ENCODE measurements at regions not wholly inside any gene's neighbourhood (a gene's known extent, or its start where the extent isn't known, plus 50 kb on each side); places are given as distances from the start of the nearest gene placed in this dataset.

GRCh38 chr1:96473791-96474434 lies 247.7 kb upstream of the PTBP2 start:
- peak; percentile 37 for DNase-seq (ENCODE audit: low read depth)
- H3K9me3 ChIP-seq (ENCODE audit: control insufficient read depth, low read length), result no peaks in the 10 kb centered on the region
- H3K4me1 ChIP-seq (ENCODE audit: control insufficient read depth, insufficient read depth, low read length), result peaks cover 3% of the 10 kb centered on the region
- no peaks in the 10 kb centered on the region for H3K27me3 ChIP-seq (replicated peaks; ENCODE audit: control insufficient read depth, insufficient read depth, low read length)
- no peak overlapping the region for H3K4me3 ChIP-seq (ENCODE audit: low read length)
- no peaks in the 10 kb centered on the region for H3K36me3 ChIP-seq (ENCODE audit: control insufficient read depth, insufficient read depth, low read length, severe bottlenecking)
- H3K9ac ChIP-seq (ENCODE audit: low read length), result no peak overlapping the region

GRCh38 chr1:96474985-96475743 lies 246.4 kb upstream of the PTBP2 start:
- Histone ChIP-seq H3K9me3 (ENCODE audit: control insufficient read depth, low read length) (no peaks in the 10 kb centered on the region), H3K9ac (ENCODE audit: low read length) (no peak overlapping the region), H3K27me3 (replicated peaks; ENCODE audit: control insufficient read depth, insufficient read depth, low read length) (no peaks in the 10 kb centered on the region), H3K36me3 (ENCODE audit: control insufficient read depth, insufficient read depth, low read length, severe bottlenecking) (no peaks in the 10 kb centered on the region), H3K4me1 (ENCODE audit: control insufficient read depth, insufficient read depth, low read length) (peaks cover 3% of the 10 kb centered on the region), H3K4me3 (ENCODE audit: low read length) (no peak overlapping the region)
- DNase-seq (ENCODE audit: low read depth), result no peak

- Histone ChIP-seq H3K4me1 (ENCODE audit: control insufficient read depth, insufficient read depth, low read length) (peaks cover 3% of the 10 kb centered on the region), H3K9me3 (ENCODE audit: control insufficient read depth, low read length) (no peaks in the 10 kb centered on the region), H3K36me3 (ENCODE audit: control insufficient read depth, insufficient read depth, low read length, severe bottlenecking) (no peaks in the 10 kb centered on the region), H3K9ac (ENCODE audit: low read length) (no peak overlapping the region), H3K27me3 (replicated peaks; ENCODE audit: control insufficient read depth, insufficient read depth, low read length) (no peaks in the 10 kb centered on the region), H3K4me3 (ENCODE audit: low read length) (no peak overlapping the region)
- DNase-seq (ENCODE audit: low read depth), result no peak
Observed at GRCh38 chr1:96475903-96476302, 245.7 kb upstream of the PTBP2 start.

GRCh38 chr1:96478228-96478627 lies 243.4 kb upstream of the PTBP2 start:
- Histone ChIP-seq H3K36me3 (ENCODE audit: control insufficient read depth, insufficient read depth, low read length, severe bottlenecking) (no peaks in the 10 kb centered on the region), H3K9ac (ENCODE audit: low read length) (no peak overlapping the region), H3K4me3 (ENCODE audit: low read length) (no peak overlapping the region), H3K9me3 (ENCODE audit: control insufficient read depth, low read length) (no peaks in the 10 kb centered on the region), H3K27me3 (replicated peaks; ENCODE audit: control insufficient read depth, insufficient read depth, low read length) (no peaks in the 10 kb centered on the region), H3K4me1 (ENCODE audit: control insufficient read depth, insufficient read depth, low read length) (no peaks in the 10 kb centered on the region)
- DNase-seq (ENCODE audit: low read depth), result no peak

GRCh38 chr1:96481409-96481808 lies 240.2 kb upstream of the PTBP2 start:
- no peaks in the 10 kb centered on the region for H3K27me3 ChIP-seq (replicated peaks; ENCODE audit: control insufficient read depth, insufficient read depth, low read length)
- H3K4me3 ChIP-seq (ENCODE audit: low read length), result no peak overlapping the region
- no peaks in the 10 kb centered on the region for H3K36me3 ChIP-seq (ENCODE audit: control insufficient read depth, insufficient read depth, low read length, severe bottlenecking)
- H3K9me3 ChIP-seq (ENCODE audit: control insufficient read depth, low read length), result no peaks in the 10 kb centered on the region
- no peak for DNase-seq (ENCODE audit: low read depth)
- H3K9ac ChIP-seq (ENCODE audit: low read length), result no peak overlapping the region
- H3K4me1 ChIP-seq (ENCODE audit: control insufficient read depth, insufficient read depth, low read length), result no peaks in the 10 kb centered on the region

- peaks cover 3% of the 10 kb centered on the region for H3K4me1 ChIP-seq (ENCODE audit: control insufficient read depth, insufficient read depth, low read length)
- no peak for DNase-seq (ENCODE audit: low read depth)
- H3K9ac ChIP-seq (ENCODE audit: low read length), result no peak overlapping the region
- no peaks in the 10 kb centered on the region for H3K9me3 ChIP-seq (ENCODE audit: control insufficient read depth, low read length)
- H3K27me3 ChIP-seq (replicated peaks; ENCODE audit: control insufficient read depth, insufficient read depth, low read length), result no peaks in the 10 kb centered on the region
- no peaks in the 10 kb centered on the region for H3K36me3 ChIP-seq (ENCODE audit: control insufficient read depth, insufficient read depth, low read length, severe bottlenecking)
- H3K4me3 ChIP-seq (ENCODE audit: low read length), result no peak overlapping the region
Observed at GRCh38 chr1:96482616-96483015, 239.0 kb upstream of the PTBP2 start.

- Histone ChIP-seq H3K27me3 (replicated peaks; ENCODE audit: control insufficient read depth, insufficient read depth, low read length) (no peaks in the 10 kb centered on the region), H3K4me3 (ENCODE audit: low read length) (no peak overlapping the region), H3K4me1 (ENCODE audit: control insufficient read depth, insufficient read depth, low read length) (peaks cover 17% of the 10 kb centered on the region), H3K9ac (ENCODE audit: low read length) (no peak overlapping the region), H3K36me3 (ENCODE audit: control insufficient read depth, insufficient read depth, low read length, severe bottlenecking) (no peaks in the 10 kb centered on the region), H3K9me3 (ENCODE audit: control insufficient read depth, low read length) (no peaks in the 10 kb centered on the region)
- peak; percentile 28 for DNase-seq (ENCODE audit: low read depth)
Observed at GRCh38 chr1:96487394-96487793, 234.2 kb upstream of the PTBP2 start.

GRCh38 chr1:96487971-96488370 lies 233.6 kb upstream of the PTBP2 start:
- DNase-seq (ENCODE audit: low read depth), result no peak
- no peaks in the 10 kb centered on the region for H3K36me3 ChIP-seq (ENCODE audit: control insufficient read depth, insufficient read depth, low read length, severe bottlenecking)
- peaks cover 17% of the 10 kb centered on the region for H3K4me1 ChIP-seq (ENCODE audit: control insufficient read depth, insufficient read depth, low read length)
- no peaks in the 10 kb centered on the region for H3K27me3 ChIP-seq (replicated peaks; ENCODE audit: control insufficient read depth, insufficient read depth, low read length)
- H3K4me3 ChIP-seq (ENCODE audit: low read length), result no peak overlapping the region
- H3K9ac ChIP-seq (ENCODE audit: low read length), result no peak overlapping the region
- no peaks in the 10 kb centered on the region for H3K9me3 ChIP-seq (ENCODE audit: control insufficient read depth, low read length)

- H3K4me1 ChIP-seq (ENCODE audit: control insufficient read depth, insufficient read depth, low read length), result peaks cover 17% of the 10 kb centered on the region
- DNase-seq (ENCODE audit: low read depth), result no peak
Observed at GRCh38 chr1:96488777-96489176, 232.8 kb upstream of the PTBP2 start.

GRCh38 chr1:96492236-96492635 lies 229.3 kb upstream of the PTBP2 start:
- no peak overlapping the region for H3K9ac ChIP-seq (ENCODE audit: low read length)
- no peak overlapping the region for H3K4me3 ChIP-seq (ENCODE audit: low read length)
- H3K36me3 ChIP-seq (ENCODE audit: control insufficient read depth, insufficient read depth, low read length, severe bottlenecking), result no peaks in the 10 kb centered on the region
- DNase-seq (ENCODE audit: low read depth), result peak; percentile 3
- H3K9me3 ChIP-seq (ENCODE audit: control insufficient read depth, low read length), result no peaks in the 10 kb centered on the region
- peaks cover 17% of the 10 kb centered on the region for H3K4me1 ChIP-seq (ENCODE audit: control insufficient read depth, insufficient read depth, low read length)
- H3K27me3 ChIP-seq (replicated peaks; ENCODE audit: control insufficient read depth, insufficient read depth, low read length), result no peaks in the 10 kb centered on the region

More at GRCh38 chr1:96488777-96489176, 232.8 kb upstream of the PTBP2 start:
- no peaks in the 10 kb centered on the region for H3K9me3 ChIP-seq (ENCODE audit: control insufficient read depth, low read length)
- no peak overlapping the region for H3K9ac ChIP-seq (ENCODE audit: low read length)
- no peak overlapping the region for H3K4me3 ChIP-seq (ENCODE audit: low read length)
- H3K27me3 ChIP-seq (replicated peaks; ENCODE audit: control insufficient read depth, insufficient read depth, low read length), result no peaks in the 10 kb centered on the region
- no peaks in the 10 kb centered on the region for H3K36me3 ChIP-seq (ENCODE audit: control insufficient read depth, insufficient read depth, low read length, severe bottlenecking)

GRCh38 chr1:96498744-96499340 lies 222.7 kb upstream of the PTBP2 start:
- Histone ChIP-seq H3K4me3 (ENCODE audit: low read length) (no peak overlapping the region), H3K4me1 (ENCODE audit: control insufficient read depth, insufficient read depth, low read length) (no peaks in the 10 kb centered on the region), H3K9ac (ENCODE audit: low read length) (no peak overlapping the region), H3K36me3 (ENCODE audit: control insufficient read depth, insufficient read depth, low read length, severe bottlenecking) (no peaks in the 10 kb centered on the region), H3K9me3 (ENCODE audit: control insufficient read depth, low read length) (no peaks in the 10 kb centered on the region), H3K27me3 (replicated peaks; ENCODE audit: control insufficient read depth, insufficient read depth, low read length) (no peaks in the 10 kb centered on the region)
- DNase-seq (ENCODE audit: low read depth), result no peak

All from adipocyte (in vitro differentiated cells).